Parathyroid adenoma (tissue), 2 donors: ENCODE measurements at regions not wholly inside any gene's neighbourhood (a gene's known extent, or its start where the extent isn't known, plus 50 kb on each side); places are given as distances from the start of the nearest gene placed in this dataset.
"Not testable (repeated sequence)": the region's sequence is repeated elsewhere in the genome, so short reads cannot be mapped to it uniquely, and the experiment has no call there.

Source experiments
- H2AFZ ChIP-seq: fragments of 300-600 bp; sonication (generic); one replicate; pipeline ENCODE4 v1.7.0; 2017; ENCODE audit warnings: antibody characterized with exemption, mild to moderate bottlenecking
- H3K27ac ChIP-seq: fragments of 300-600 bp; sonication (generic); one replicate; pipeline ENCODE4 v1.7.0; 2017
- H3K27me3 ChIP-seq: fragments of 300-600 bp; sonication (generic); one replicate; pipeline ENCODE4 v1.7.0; 2017; ENCODE audit warnings: low read length; ENCODE audit not compliant: control insufficient read depth, insufficient read depth
- H3K36me3 ChIP-seq: fragments of 300-600 bp; sonication (generic); one replicate; pipeline ENCODE4 v1.7.0; 2017; ENCODE audit warnings: low read length; ENCODE audit not compliant: control insufficient read depth, insufficient read depth
- H3K4me1 ChIP-seq: fragments of 300-600 bp; sonication (generic); one replicate; pipeline ENCODE4 v1.7.0; 2017; ENCODE audit warnings: control low read depth
- H3K4me2 ChIP-seq: fragments of 300-600 bp; sonication (generic); one replicate; pipeline ENCODE4 v1.7.0; 2017; ENCODE audit warnings: low read length
- H3K4me3 ChIP-seq: fragments of 300-600 bp; sonication (generic); one replicate; pipeline ENCODE4 v1.7.0; 2017; ENCODE audit warnings: low read depth, low read length
- H3K79me2 ChIP-seq: fragments of 300-600 bp; sonication (generic); one replicate; pipeline ENCODE4 v1.7.0; 2017; ENCODE audit warnings: control low read depth
- H3K9ac ChIP-seq: fragments of 300-600 bp; sonication (generic); one replicate; pipeline ENCODE4 v1.7.0; 2017; ENCODE audit warnings: mild to moderate bottlenecking
- H3K9me3 ChIP-seq: fragments of 300-600 bp; sonication (generic); one replicate; pipeline ENCODE4 v1.7.0; 2017; ENCODE audit warnings: low read length; ENCODE audit not compliant: control insufficient read depth
- CTCF ChIP-seq: fragments of 300-600 bp; sonication (generic); IDR thresholded peaks from one replicate; pipeline ENCODE4 v1.7.0; 2017; ENCODE audit warnings: antibody characterized with exemption, mild to moderate bottlenecking
- donor health status: primary hyperparathyroidism.

- Histone ChIP-seq H3K36me3 (no peaks in the 10 kb centered on the region), H3K9me3 (no peaks in the 10 kb centered on the region), H3K4me3 (no peak overlapping the region), H2AFZ (no peak overlapping the region), H3K4me1 (no peaks in the 10 kb centered on the region), H3K4me2 (no peak overlapping the region), H3K79me2 (no peaks in the 10 kb centered on the region), H3K27ac (no peak overlapping the region), H3K9ac (no peak overlapping the region), H3K27me3 (no peaks in the 10 kb centered on the region)
- no peak for TF ChIP-seq CTCF
Measured at GRCh38 chr14:105913861-105914260, 387.5 kb downstream of the TMEM121 start.

DNA sequence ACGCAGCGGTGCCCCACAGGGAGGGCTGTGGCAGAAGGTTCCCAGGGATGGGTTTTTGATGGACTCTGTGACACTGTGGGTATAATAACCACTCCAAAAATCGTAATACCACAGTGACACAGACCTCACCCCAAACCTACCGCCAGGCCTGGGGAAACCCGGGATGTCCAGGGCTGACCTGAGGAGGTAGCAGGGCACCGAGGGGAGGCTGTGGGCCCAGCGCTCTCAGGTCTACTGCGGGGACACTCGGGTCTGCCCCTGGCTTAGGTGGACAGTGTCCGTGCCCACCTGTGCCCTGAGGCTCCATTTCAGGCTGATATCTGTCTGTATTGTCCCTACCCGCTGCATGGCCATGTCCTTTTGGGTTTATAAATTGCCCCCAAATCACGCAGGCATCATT lies 387.9 kb downstream of the TMEM121 start:
- not testable (repeated sequence) for H3K36me3 ChIP-seq, H3K9me3 ChIP-seq, H3K4me3 ChIP-seq, H3K4me2 ChIP-seq, H3K4me1 ChIP-seq, H2AFZ ChIP-seq, H3K79me2 ChIP-seq, H3K27ac ChIP-seq, H3K9ac ChIP-seq, H3K27me3 ChIP-seq

- Histone ChIP-seq H3K36me3 (no peaks in the 10 kb centered on the region), H3K27me3 (no peaks in the 10 kb centered on the region), H3K4me3 (no peak overlapping the region), H3K79me2 (no peaks in the 10 kb centered on the region), H3K4me1 (no peaks in the 10 kb centered on the region), H3K9me3 (no peaks in the 10 kb centered on the region), H3K4me2 (no peak overlapping the region), H2AFZ (no peak overlapping the region), H3K9ac (no peak overlapping the region), H3K27ac (no peak overlapping the region)
- TF ChIP-seq CTCF = no peak
Measured at GRCh38 chr14:105914738-105915385, 388.5 kb downstream of the TMEM121 start.

DNA sequence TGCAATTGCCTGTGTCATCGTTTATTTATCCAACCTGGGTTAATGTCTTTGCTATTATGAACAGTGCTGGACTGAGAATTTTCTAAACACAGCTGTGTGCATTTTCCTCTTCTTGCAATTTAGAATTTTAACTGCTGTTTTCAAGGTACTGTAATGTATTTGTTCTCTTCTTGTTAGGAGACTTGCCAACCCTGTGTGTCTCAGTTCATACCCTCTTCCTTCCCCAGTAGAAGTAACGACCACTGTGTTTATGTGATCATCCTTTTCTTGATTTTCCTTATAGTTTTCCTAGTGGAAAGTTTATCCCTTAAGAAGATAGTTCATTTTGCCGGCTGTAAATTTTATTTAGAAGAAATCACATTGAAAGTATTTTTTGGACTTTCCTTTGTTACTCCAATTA lies 389.2 kb downstream of the TMEM121 start:
- H3K4me1 ChIP-seq, H3K27ac ChIP-seq, H3K9ac ChIP-seq, H3K36me3 ChIP-seq, H2AFZ ChIP-seq, H3K9me3 ChIP-seq, H3K27me3 ChIP-seq, H3K4me2 ChIP-seq, H3K4me3 ChIP-seq, H3K79me2 ChIP-seq: not testable (repeated sequence)

GRCh38 chr14:105917136-105917932 lies 391.0 kb downstream of the TMEM121 start:
- not testable (repeated sequence) for H2AFZ ChIP-seq, H3K4me3 ChIP-seq, H3K27me3 ChIP-seq, H3K27ac ChIP-seq, H3K9ac ChIP-seq, H3K4me2 ChIP-seq, H3K36me3 ChIP-seq, H3K79me2 ChIP-seq, H3K9me3 ChIP-seq, H3K4me1 ChIP-seq

GRCh38 chr14:105917933-105918436 lies 391.6 kb downstream of the TMEM121 start:
- H3K4me3 ChIP-seq = no peak overlapping the region
- no peaks in the 10 kb centered on the region for H3K4me1 ChIP-seq
- no peak overlapping the region for H3K9ac ChIP-seq
- TF ChIP-seq CTCF = no peak
- H3K9me3 ChIP-seq = no peaks in the 10 kb centered on the region
- no peaks in the 10 kb centered on the region for H3K36me3 ChIP-seq
- no peaks in the 10 kb centered on the region for H3K27me3 ChIP-seq
- no peaks in the 10 kb centered on the region for H3K79me2 ChIP-seq
- no peak overlapping the region for H3K27ac ChIP-seq
- H2AFZ ChIP-seq = no peak overlapping the region
- no peak overlapping the region for H3K4me2 ChIP-seq
